HepG2 (cell line): ENCODE measurements at regions not wholly inside any gene's neighbourhood (a gene's known extent, or its start where the extent isn't known, plus 50 kb on each side); places are given as distances from the start of the nearest gene placed in this dataset.

Source experiments
- ATAC-seq: fragments of 200-7000 bp; cut with Tn5 transposase; 3 replicates; pipeline ENCODE4 v1.9.1; 2020; ENCODE audit warnings: mild to moderate bottlenecking, moderate library complexity
- BruUV-seq: library from RNA; stranded (reverse); fragments of 400-500 nt; replicated peaks from 2 replicates; lab custom pipeline; 2021; lab: Mats Ljungman, UMichigan
- CTCF ChIA-PET: fragments of 300-600 bp; formaldehyde crosslinking; extraction: SDS; loops from one replicate; lab custom pipeline; 2021; ENCODE audit warnings: low total read pairs, inconsistent platforms, low intra/inter-chr PET ratio; lab: Yijun Ruan, JAX
- POLR2A ChIA-PET: fragments of 350-600 bp; sonication (Branson Sonifier 250); formaldehyde crosslinking; loops from one replicate; lab custom pipeline; 2020; ENCODE audit warnings: antibody characterized with exemption, inconsistent platforms; lab: Yijun Ruan, JAX
- DNase-seq: peaks from one replicate; pipeline ENCODE4 v3.0.0-alpha.2; 2015; ENCODE audit warnings: low spot score
- FAIRE-seq: peaks from 3 replicates; lab custom pipeline; 2011; peaks lifted over from hg19 to GRCh38; lab: Jason Lieb, UNC
- H2AFZ ChIP-seq: one replicate; pipeline ENCODE4 v1.6.1; 2011; ENCODE audit warnings: low read length, inconsistent platforms
- H3K27ac ChIP-seq: fragments of 300-600 bp; 3 replicates; pipeline ENCODE4 v1.8.0; 2011; ENCODE audit warnings: mixed run types, mild to moderate bottlenecking, mixed read lengths, low read length, inconsistent platforms; ENCODE audit not compliant: insufficient read depth; ENCODE audit errors: extremely low read length
- H3K27me3 ChIP-seq, 2 experiments: fragments of 200-600 bp in 1 of 2; 2 replicates in 1 of 2; 3 replicates in 1 of 2; pipeline versions ENCODE4 v1.6.0 to v1.8.0; 2011; ENCODE audit warnings: low read length in 2 of 2, mild to moderate bottlenecking in 2 of 2, moderate library complexity in 2 of 2, inconsistent platforms in 1 of 2; ENCODE audit not compliant: insufficient read depth in 2 of 2, control insufficient read depth in 1 of 2
- H3K36me3 ChIP-seq, 2 experiments: fragments of 200-600 bp in 1 of 2; replicated peaks in 1 of 2; 2 replicates in 1 of 2; 3 replicates in 1 of 2; pipeline versions ENCODE4 v1.5.1 to v1.8.0; 2011; ENCODE audit warnings: low read length in 2 of 2, inconsistent platforms in 1 of 2; ENCODE audit not compliant: insufficient read depth in 2 of 2, control insufficient read depth in 1 of 2
- H3K4me1 ChIP-seq: 2 replicates; pipeline ENCODE4 v1.5.1; 2012; ENCODE audit warnings: low read length, inconsistent platforms; ENCODE audit not compliant: insufficient read depth
- H3K4me2 ChIP-seq: 2 replicates; pipeline ENCODE4 v1.6.0; 2011; ENCODE audit warnings: low read depth, low read length, inconsistent platforms
- H3K4me3 ChIP-seq, 3 experiments: fragments of 200-600 bp in 1 of 3; sonication (generic), shearing (Covaris generic) in 1 of 3; replicated peaks in 1 of 3; 2 replicates each; pipeline ENCODE4 v1.5.1; 2011 to 2016; ENCODE audit warnings: low read length in 3 of 3, inconsistent platforms in 2 of 3, low read depth in 2 of 3, mild to moderate bottlenecking in 2 of 3, control low read depth in 1 of 3, mixed read lengths in 1 of 3; ENCODE audit not compliant: insufficient read depth in 1 of 3
- H3K79me2 ChIP-seq: one replicate; pipeline ENCODE4 v1.6.1; 2011; ENCODE audit warnings: low read length, inconsistent platforms; ENCODE audit not compliant: insufficient read depth
- H3K9ac ChIP-seq: 2 replicates; pipeline ENCODE4 v1.6.0; 2011; ENCODE audit warnings: mild to moderate bottlenecking, low read depth, low read length, inconsistent platforms; ENCODE audit not compliant: insufficient read depth
- H3K9me3 ChIP-seq: 2 replicates; pipeline ENCODE4 v1.5.1; 2012; ENCODE audit warnings: mild to moderate bottlenecking, low read length
- H4K20me1 ChIP-seq: 2 replicates; pipeline ENCODE4 v1.6.0; 2011; ENCODE audit warnings: inconsistent platforms, mild to moderate bottlenecking, low read length, moderate library complexity; ENCODE audit not compliant: insufficient read depth
- ATF6 ChIP-seq: sonication (generic); formaldehyde crosslinking; conservative IDR thresholded peaks from 2 replicates; pipeline ENCODE4 v1.4.0; 2020; ENCODE audit warnings: missing genetic modification reagents
- BCL3 ChIP-seq: sonication (generic); formaldehyde crosslinking; IDR thresholded peaks from 2 replicates; pipeline ENCODE4 v1.5.1; 2020; ENCODE audit warnings: mild to moderate bottlenecking, missing genetic modification reagents, moderate library complexity
- FOXC1 ChIP-seq: sonication (generic); formaldehyde crosslinking; IDR thresholded peaks from 2 replicates; pipeline ENCODE4 v1.8.0; 2022; ENCODE audit warnings: mild to moderate bottlenecking, missing genetic modification reagents, borderline replicate concordance
- GLI4 ChIP-seq: sonication (generic); formaldehyde crosslinking; IDR thresholded peaks from 2 replicates; pipeline ENCODE4 v1.5.1; 2020; ENCODE audit warnings: missing genetic modification reagents, mild to moderate bottlenecking, moderate library complexity, borderline replicate concordance
- IKZF5 ChIP-seq: IDR thresholded peaks from 2 replicates; pipeline ENCODE4 v1.6.1; 2018; ENCODE audit warnings: missing genetic modification reagents, mild to moderate bottlenecking, missing compliant biosample characterization
- IRF2 ChIP-seq: IDR thresholded peaks from 2 replicates; pipeline ENCODE4 v1.6.1; 2018; ENCODE audit warnings: missing genetic modification reagents, missing compliant biosample characterization
- MATR3 ChIP-seq: sonication (generic); formaldehyde crosslinking; IDR thresholded peaks from 2 replicates; pipeline ENCODE4 v1.4.0; 2020; ENCODE audit warnings: missing genetic modification reagents
- PHB2 ChIP-seq: fragments of 450-650 bp; IDR thresholded peaks from 2 replicates; pipeline ENCODE4 v1.6.1; 2018; ENCODE audit not compliant: partially characterized antibody
- RAD21 ChIP-seq: fragments of 450-650 bp; formaldehyde crosslinking; IDR thresholded peaks from 2 replicates; pipeline ENCODE4 v1.5.0; 2020; ENCODE audit warnings: mild to moderate bottlenecking
- U2AF1 ChIP-seq: fragments of 200-400 bp; formaldehyde crosslinking; optimal IDR thresholded peaks from 2 replicates; pipeline ENCODE3; 2017; ENCODE audit warnings: mild to moderate bottlenecking, low read depth, low read length
- ZBTB26 ChIP-seq: IDR thresholded peaks from 2 replicates; pipeline ENCODE4 v1.6.1; 2016; ENCODE audit warnings: missing compliant biosample characterization, missing genetic modification reagents, borderline replicate concordance
- ZFY ChIP-seq: sonication (generic); formaldehyde crosslinking; IDR thresholded peaks from 2 replicates; pipeline ENCODE4 v1.4.0; 2020; ENCODE audit warnings: missing genetic modification reagents
- WGBS: methylation state at CpG from one replicate; pipeline ENCODE4 v1.1.6; 2017; ENCODE audit warnings: low lambda C conversion rate; 5-methylcytosine and 5-hydroxymethylcytosine counted together
- in situ Hi-C: cut with HindIII; loops from 2 replicates; pipeline ENCODE4 v1.10.0; 2017; ENCODE audit warnings: low pct_unique_long_range_greater_than_20kb; ENCODE audit not compliant: extremely low pct_ligation_motif_present
- intact Hi-C: fragments of 100-400 bp; cut with micrococcal nuclease; formaldehyde crosslinking; loops from one replicate; pipeline ENCODE4 v1.10.0; 2022; ENCODE audit not compliant: unreplicated experiment
- TF ChIP-seq, protein P1 (sequence below): sonication (generic); formaldehyde crosslinking; IDR thresholded peaks from 2 replicates; pipeline ENCODE4 v1.5.0; 2020; ENCODE audit warnings: mild to moderate bottlenecking, missing genetic modification reagents, borderline replicate concordance
- TF ChIP-seq, protein P2 (sequence below): sonication (generic); formaldehyde crosslinking; IDR thresholded peaks from 2 replicates; pipeline ENCODE4 v1.4.0; 2020; ENCODE audit warnings: missing genetic modification reagents, mild to moderate bottlenecking, borderline replicate concordance
- TF ChIP-seq, protein P3 (sequence below): sonication (generic); formaldehyde crosslinking; IDR thresholded peaks from 2 replicates; pipeline ENCODE4 v1.8.0; 2022; ENCODE audit warnings: low read depth, missing genetic modification reagents

DNA sequence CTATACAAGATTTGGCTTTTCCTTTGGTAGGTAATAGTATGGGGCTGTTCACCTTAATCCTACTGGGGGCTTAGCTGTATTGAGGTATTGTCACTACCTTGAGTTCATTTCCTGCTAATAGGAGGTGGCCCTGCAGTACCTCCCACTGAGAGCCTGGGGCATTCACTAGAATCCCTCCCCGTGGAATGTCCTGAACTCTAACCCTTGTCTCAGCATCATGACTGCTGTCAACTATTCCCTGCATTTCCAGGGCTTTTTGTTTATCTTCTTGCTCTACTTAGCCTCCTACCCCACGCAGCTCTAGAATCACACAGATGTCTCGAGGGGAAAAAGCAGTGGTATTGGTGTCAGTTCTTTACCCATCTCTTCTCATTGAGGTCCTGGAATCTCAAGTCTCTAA lies 542.3 kb downstream of the METTL4 start:
- no peaks in the 10 kb centered on the region for H3K9me3 ChIP-seq
- no peaks in the 10 kb centered on the region for H3K36me3 ChIP-seq
- POLR2A ChIA-PET, result no interaction called here
- H3K9ac ChIP-seq, result no peak overlapping the region
- H3K4me2 ChIP-seq, result no peak overlapping the region
- intact Hi-C loops, result no loop called here
- CTCF ChIA-PET, result no interaction called here
- H3K79me2 ChIP-seq, result no peaks in the 10 kb centered on the region
- no peak overlapping the region for H2AFZ ChIP-seq
- no TSS peak for BruUV-seq
- 0% methylated on average over 3 of the region's 3 CpGs for WGBS
- H3K4me1 ChIP-seq, result no peaks in the 10 kb centered on the region
- ATAC-seq, result no peak
- H3K27ac ChIP-seq, result no peak overlapping the region
- in situ Hi-C loops, result no loop called here
- H3K4me3 ChIP-seq, result no peak overlapping the region
- no peaks in the 10 kb centered on the region for H4K20me1 ChIP-seq
- FAIRE-seq, result no peak
- no peaks in the 10 kb centered on the region for H3K27me3 ChIP-seq
- DNase-seq, result no peak
- TF ChIP-seq, protein P1, sequence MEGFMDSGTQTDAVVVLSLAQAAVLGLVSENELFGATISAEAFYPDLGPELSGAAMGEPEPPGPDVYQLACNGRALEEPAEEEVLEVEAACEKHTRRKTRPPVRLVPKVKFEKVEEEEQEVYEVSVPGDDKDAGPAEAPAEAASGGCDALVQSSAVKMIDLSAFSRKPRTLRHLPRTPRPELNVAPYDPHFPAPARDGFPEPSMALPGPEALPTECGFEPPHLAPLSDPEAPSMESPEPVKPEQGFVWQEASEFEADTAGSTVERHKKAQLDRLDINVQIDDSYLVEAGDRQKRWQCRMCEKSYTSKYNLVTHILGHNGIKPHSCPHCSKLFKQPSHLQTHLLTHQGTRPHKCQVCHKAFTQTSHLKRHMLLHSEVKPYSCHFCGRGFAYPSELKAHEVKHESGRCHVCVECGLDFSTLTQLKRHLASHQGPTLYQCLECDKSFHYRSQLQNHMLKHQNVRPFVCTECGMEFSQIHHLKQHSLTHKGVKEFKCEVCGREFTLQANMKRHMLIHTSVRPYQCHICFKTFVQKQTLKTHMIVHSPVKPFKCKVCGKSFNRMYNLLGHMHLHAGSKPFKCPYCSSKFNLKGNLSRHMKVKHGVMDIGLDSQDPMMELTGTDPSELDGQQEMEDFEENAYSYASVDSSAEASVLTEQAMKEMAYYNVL (CRISPR knock-in tag), result no peak
- TF ChIP-seq, protein P2, sequence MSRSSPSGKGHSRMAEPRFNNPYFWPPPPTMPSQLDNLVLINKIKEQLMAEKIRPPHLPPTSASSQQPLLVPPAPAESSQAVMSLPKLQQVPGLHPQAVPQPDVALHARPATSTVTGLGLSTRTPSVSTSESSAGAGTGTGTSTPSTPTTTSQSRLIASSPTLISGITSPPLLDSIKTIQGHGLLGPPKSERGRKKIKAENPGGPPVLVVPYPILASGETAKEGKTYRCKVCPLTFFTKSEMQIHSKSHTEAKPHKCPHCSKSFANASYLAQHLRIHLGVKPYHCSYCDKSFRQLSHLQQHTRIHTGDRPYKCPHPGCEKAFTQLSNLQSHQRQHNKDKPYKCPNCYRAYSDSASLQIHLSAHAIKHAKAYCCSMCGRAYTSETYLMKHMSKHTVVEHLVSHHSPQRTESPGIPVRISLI, result no peak
- TF ChIP-seq ZBTB26 (CRISPR knock-in tag) (no peak), IRF2 (CRISPR knock-in tag) (no peak), ZFY (CRISPR knock-in tag) (no peak), U2AF1 (no peak), ATF6 (no peak), MATR3 (CRISPR knock-in tag) (no peak), IKZF5 (no peak), FOXC1 (CRISPR knock-in tag) (no peak), GLI4 (CRISPR knock-in tag) (no peak), RAD21 (CRISPR knock-in tag) (no peak), PHB2 (no peak), BCL3 (CRISPR knock-in tag) (no peak)
- TF ChIP-seq, protein P3, sequence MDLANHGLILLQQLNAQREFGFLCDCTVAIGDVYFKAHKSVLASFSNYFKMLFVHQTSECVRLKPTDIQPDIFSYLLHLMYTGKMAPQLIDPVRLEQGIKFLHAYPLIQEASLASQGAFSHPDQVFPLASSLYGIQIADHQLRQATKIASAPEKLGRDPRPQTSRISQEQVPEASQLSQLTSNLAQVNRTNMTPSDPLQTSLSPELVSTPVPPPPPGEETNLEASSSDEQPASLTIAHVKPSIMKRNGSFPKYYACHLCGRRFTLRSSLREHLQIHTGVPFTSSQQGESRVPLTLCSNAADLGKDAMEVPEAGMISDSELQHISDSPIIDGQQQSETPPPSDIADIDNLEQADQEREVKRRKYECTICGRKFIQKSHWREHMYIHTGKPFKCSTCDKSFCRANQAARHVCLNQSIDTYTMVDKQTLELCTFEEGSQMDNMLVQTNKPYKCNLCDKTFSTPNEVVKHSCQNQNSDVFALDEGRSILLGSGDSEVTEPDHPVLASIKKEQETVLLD (CRISPR knock-in tag), result no peak
